AG04449 (cell line): ENCODE measurements at regions not wholly inside any gene's neighbourhood (a gene's known extent, or its start where the extent isn't known, plus 50 kb on each side); places are given as distances from the start of the nearest gene placed in this dataset.
A peak's percentile ranks its signal among the peaks of the same experiment; 100 is the strongest.

Experiments
- CTCF ChIA-PET: fragments of 350-600 bp; formaldehyde crosslinking; extraction: SDS; loops from one replicate; lab custom pipeline; 2021; ENCODE audit warnings: antibody characterized with exemption; lab: Yijun Ruan, JAX
- POLR2A ChIA-PET: fragments of 400-600, 350-600 bp; formaldehyde crosslinking; extraction: SDS; loops from one replicate; lab custom pipeline; 2020; ENCODE audit warnings: antibody characterized with exemption, inconsistent platforms; lab: Yijun Ruan, JAX
- DNase-seq: peaks from one replicate; pipeline ENCODE4 v3.0.0-alpha.2; 2010; ENCODE audit warnings: low read depth, low spot score
- H3K4me3 ChIP-seq: 2 replicates; pipeline ENCODE4 v1.5.1; 2011; ENCODE audit warnings: low read depth, mild to moderate bottlenecking, control low read depth, low read length
- CTCF ChIP-seq: IDR thresholded peaks from one replicate; pipeline ENCODE4 v1.5.1; 2011; ENCODE audit warnings: mild to moderate bottlenecking, moderate library complexity, low read length, control low read depth, inconsistent platforms; ENCODE audit not compliant: insufficient read depth; ENCODE audit errors: missing control alignments

GRCh38 chr12:68521848-68522502 lies 88.7 kb upstream of the RAP1B start:
- no peak overlapping the region for H3K4me3 ChIP-seq
- CTCF ChIA-PET: interaction anchor here (0.9 to 1.1 kb wide), 2 partner anchors 20 to 205 kb away, joined by 3 read pairs; no protein-coding TSS in a partner anchor
- no peak for TF ChIP-seq CTCF
- POLR2A ChIA-PET: interaction anchor here (1.2 kb wide), 1 partner anchor 33 kb away, joined by 4 read pairs; no protein-coding TSS in a partner anchor
- no peak for DNase-seq

GRCh38 chr12:68529466-68529865 lies 81.2 kb upstream of the RAP1B start:
- DNase-seq: no peak
- no peak overlapping the region for H3K4me3 ChIP-seq
- TF ChIP-seq CTCF: no peak
- CTCF ChIA-PET: no interaction called here
- POLR2A ChIA-PET: no interaction called here

- no peak for TF ChIP-seq CTCF
- no peak overlapping the region for H3K4me3 ChIP-seq
- ChIA-PET POLR2A (no interaction called here), CTCF (no interaction called here)
- no peak for DNase-seq
Observed at GRCh38 chr12:68529869-68530268, 80.8 kb upstream of the RAP1B start.

- ChIA-PET POLR2A (no interaction called here), CTCF (no interaction called here)
- TF ChIP-seq CTCF: no peak
- no peak overlapping the region for H3K4me3 ChIP-seq
- DNase-seq: no peak
Observed at GRCh38 chr12:68530299-68530698, 80.4 kb upstream of the RAP1B start.

GRCh38 chr12:68530965-68531364 lies 79.7 kb upstream of the RAP1B start:
- POLR2A ChIA-PET: no interaction called here
- TF ChIP-seq CTCF: no peak
- CTCF ChIA-PET: no interaction called here
- no peak overlapping the region for H3K4me3 ChIP-seq
- peak; percentile 76 for DNase-seq

GRCh38 chr12:68532204-68532886 lies 78.4 kb upstream of the RAP1B start:
- DNase-seq: no peak
- ChIA-PET CTCF (interaction anchor here (1.1 kb wide), 1 partner anchor 11 kb away, joined by 4 read pairs; no protein-coding TSS in a partner anchor), POLR2A (no interaction called here)
- no peak overlapping the region for H3K4me3 ChIP-seq
- no peak for TF ChIP-seq CTCF
